ENCODE measurements at regions not wholly inside any gene's neighbourhood (a gene's known extent, or its start where the extent isn't known, plus 50 kb on each side); places are given as distances from the start of the nearest gene placed in this dataset.

DNA sequence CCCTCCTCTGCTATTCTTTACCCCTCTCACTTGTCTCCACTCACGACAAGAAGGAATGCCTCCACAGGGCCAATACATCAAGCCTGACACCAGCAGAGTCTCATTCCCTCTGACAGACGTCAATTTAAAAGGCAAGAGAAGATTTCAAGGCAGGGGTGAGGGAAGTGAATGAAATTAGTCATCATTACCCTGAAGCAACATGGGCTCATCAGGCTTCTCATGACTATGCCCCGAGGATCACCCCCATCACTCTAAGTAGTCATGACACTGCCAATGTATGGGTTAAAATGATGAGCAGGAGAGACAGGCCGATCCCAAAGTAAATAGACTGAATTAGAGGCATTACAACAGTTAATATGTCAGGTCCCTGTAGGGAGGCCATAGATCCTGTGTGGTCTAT, 504.4 kb downstream of the TLE4 start:
- no peaks in the 10 kb centered on the region for H3K36me3 ChIP-seq (ENCODE audit: insufficient read depth, low read depth, low read length)
- no peak overlapping the region for H3K27ac ChIP-seq (ENCODE audit: low read length)

DNA sequence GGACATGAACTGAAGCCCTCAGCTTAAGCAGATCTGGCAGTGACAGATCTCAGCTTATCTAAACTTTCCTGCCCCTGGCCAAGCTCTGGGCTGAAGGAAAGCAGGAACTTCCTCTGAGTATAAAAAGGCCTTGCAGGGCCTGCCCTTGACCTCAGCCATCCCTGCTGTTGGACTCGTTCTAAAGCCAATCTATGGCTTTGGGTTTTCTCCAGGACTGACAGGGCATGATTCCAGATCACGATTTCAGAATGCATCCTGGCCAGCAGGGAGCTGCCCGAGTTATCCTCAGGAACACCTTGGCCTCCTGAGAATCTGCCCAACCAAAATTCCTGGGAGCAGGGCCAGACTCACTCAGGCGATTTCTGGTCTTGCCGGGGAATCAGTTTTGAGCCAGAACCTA, 502.7 kb downstream of the TLE4 start:
- Histone ChIP-seq H3K4me3 (ENCODE audit: low read length) (no peak overlapping the region), H3K4me1 (ENCODE audit: insufficient read depth, low read length) (no peaks in the 10 kb centered on the region), H3K9ac (ENCODE audit: low read depth, low read length) (no peak overlapping the region), H3K27ac (ENCODE audit: low read length) (no peak overlapping the region), H3K27me3 (ENCODE audit: insufficient read depth, low read length) (no peaks in the 10 kb centered on the region), H3K36me3 (ENCODE audit: insufficient read depth, low read depth, low read length) (no peaks in the 10 kb centered on the region), H3K9me3 (ENCODE audit: insufficient read depth, low read depth, low read length) (no peaks in the 10 kb centered on the region)

More for the DNA sequence above, 504.4 kb downstream of the TLE4 start:
- Histone ChIP-seq H3K9me3 (ENCODE audit: insufficient read depth, low read depth, low read length) (no peaks in the 10 kb centered on the region), H3K4me1 (ENCODE audit: insufficient read depth, low read length) (no peaks in the 10 kb centered on the region), H3K27me3 (ENCODE audit: insufficient read depth, low read length) (no peaks in the 10 kb centered on the region), H3K4me3 (ENCODE audit: low read length) (no peak overlapping the region), H3K9ac (ENCODE audit: low read depth, low read length) (no peak overlapping the region)

DNA sequence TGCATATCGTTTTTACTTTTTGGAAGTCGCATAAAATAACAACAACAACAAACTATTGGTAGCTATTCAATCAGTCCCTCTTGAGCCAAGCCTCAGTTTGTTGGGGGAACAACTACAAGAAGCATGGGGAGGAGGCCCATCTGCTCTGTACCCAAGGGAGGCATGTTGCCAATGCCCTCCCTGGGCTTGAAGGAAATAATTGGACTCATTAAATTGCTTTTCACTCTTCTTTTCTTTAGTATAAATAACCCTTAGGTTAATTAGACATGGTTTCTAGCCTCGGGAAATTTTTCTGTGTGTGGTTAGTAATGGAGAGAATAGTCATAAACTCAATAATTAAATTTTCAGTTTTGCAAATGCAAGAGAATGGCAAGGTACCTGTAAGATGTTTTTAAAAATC, 500.7 kb downstream of the TLE4 start:
- H3K27ac ChIP-seq (ENCODE audit: low read length), result no peak overlapping the region
- H3K9me3 ChIP-seq (ENCODE audit: insufficient read depth, low read depth, low read length), result no peaks in the 10 kb centered on the region
- H3K4me1 ChIP-seq (ENCODE audit: insufficient read depth, low read length), result no peaks in the 10 kb centered on the region
- no peak overlapping the region for H3K9ac ChIP-seq (ENCODE audit: low read depth, low read length)
- no peak overlapping the region for H3K4me3 ChIP-seq (ENCODE audit: low read length)
- no peaks in the 10 kb centered on the region for H3K36me3 ChIP-seq (ENCODE audit: insufficient read depth, low read depth, low read length)
- H3K27me3 ChIP-seq (ENCODE audit: insufficient read depth, low read length), result no peaks in the 10 kb centered on the region

DNA sequence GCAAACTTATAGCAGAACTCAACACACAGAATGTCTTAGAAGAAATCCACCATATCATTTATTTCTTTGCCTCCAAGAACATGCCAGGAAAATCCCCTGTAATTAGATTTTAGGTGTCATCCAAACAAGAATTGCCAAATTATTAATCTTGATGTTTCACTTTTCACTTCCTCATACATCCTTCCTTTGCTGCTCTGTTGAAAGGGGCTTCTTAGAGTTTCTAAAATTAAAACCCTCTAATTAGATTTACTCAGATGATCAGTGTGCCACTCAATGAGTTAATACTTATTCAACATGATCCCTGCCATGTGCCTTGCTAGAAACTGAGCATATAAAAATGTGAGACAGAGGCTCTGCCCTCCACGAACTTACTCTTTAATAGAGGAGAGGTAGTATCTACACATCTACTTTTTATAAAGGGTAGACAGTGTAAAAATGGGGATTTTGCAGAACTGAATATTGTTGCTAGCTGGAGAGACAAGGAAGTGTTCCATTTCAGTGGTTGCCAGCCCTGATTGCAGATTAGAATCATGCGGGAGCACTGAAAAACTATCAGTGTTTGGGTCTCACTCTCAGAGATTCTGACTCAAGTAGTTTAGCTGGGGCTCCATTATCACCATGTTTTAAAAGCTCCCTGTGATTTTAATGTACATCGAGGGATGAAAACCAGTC, 498.4 kb downstream of the TLE4 start:
- Histone ChIP-seq H3K4me3 (ENCODE audit: low read length) (no peak overlapping the region), H3K36me3 (ENCODE audit: insufficient read depth, low read depth, low read length) (no peaks in the 10 kb centered on the region), H3K4me1 (ENCODE audit: insufficient read depth, low read length) (peaks cover 4% of the 10 kb centered on the region; the same call in 1 of the 2 replicates), H3K27ac (ENCODE audit: low read length) (no peak overlapping the region), H3K9ac (ENCODE audit: low read depth, low read length) (no peak overlapping the region), H3K9me3 (ENCODE audit: insufficient read depth, low read depth, low read length) (no peaks in the 10 kb centered on the region), H3K27me3 (ENCODE audit: insufficient read depth, low read length) (no peaks in the 10 kb centered on the region)

DNA sequence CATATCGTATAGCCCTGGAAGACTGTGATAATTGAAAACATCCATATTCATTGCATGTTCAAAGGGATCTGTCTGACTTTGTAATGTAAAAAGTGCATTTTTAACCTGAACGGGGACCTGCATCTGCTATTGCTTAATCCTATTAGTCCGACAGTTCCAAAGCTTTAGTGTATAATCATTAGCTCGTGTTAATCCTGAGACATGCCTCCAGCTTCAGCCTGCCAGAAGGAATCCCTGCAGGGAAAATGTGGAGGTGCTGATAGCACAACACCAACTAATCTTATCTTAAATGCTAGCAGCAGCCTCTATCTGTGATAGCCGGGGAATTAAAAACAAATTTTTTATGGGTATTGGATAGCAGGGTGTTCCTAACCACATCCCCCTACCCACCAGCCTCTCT, 495.2 kb downstream of the TLE4 start:
- H3K27ac ChIP-seq (ENCODE audit: low read length), result no peak overlapping the region
- H3K4me3 ChIP-seq (ENCODE audit: low read length), result no peak overlapping the region
- H3K9ac ChIP-seq (ENCODE audit: low read depth, low read length), result no peak overlapping the region
- H3K36me3 ChIP-seq (ENCODE audit: insufficient read depth, low read depth, low read length), result no peaks in the 10 kb centered on the region
- peaks cover 4% of the 10 kb centered on the region; the same call in 1 of the 2 replicates for H3K4me1 ChIP-seq (ENCODE audit: insufficient read depth, low read length)
- H3K9me3 ChIP-seq (ENCODE audit: insufficient read depth, low read depth, low read length), result no peaks in the 10 kb centered on the region
- no peaks in the 10 kb centered on the region for H3K27me3 ChIP-seq (ENCODE audit: insufficient read depth, low read length)

DNA sequence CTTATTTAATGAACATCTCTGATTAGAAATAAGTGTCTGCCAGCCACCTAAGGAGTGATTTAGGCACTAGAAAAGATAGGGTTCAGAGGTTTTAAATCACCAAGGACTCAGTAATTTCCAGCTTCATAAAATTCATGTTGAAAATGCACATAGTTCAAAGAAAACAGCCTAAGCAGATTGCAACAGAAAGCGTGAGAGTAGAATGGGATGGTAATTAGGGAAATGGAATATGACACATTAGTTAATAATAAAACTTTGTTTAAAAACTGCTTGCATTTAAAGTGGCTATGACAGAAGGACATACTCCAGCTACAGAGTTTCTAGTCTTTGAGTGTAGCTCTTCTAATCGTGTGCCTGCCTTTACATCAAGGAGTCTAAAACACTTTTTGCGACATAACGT, 490.8 kb downstream of the TLE4 start:
- Histone ChIP-seq H3K9ac (ENCODE audit: low read depth, low read length) (no peak overlapping the region), H3K36me3 (ENCODE audit: insufficient read depth, low read depth, low read length) (no peaks in the 10 kb centered on the region), H3K9me3 (ENCODE audit: insufficient read depth, low read depth, low read length) (peaks cover 5% of the 10 kb centered on the region; the same call in 1 of the 2 replicates), H3K27ac (ENCODE audit: low read length) (no peak overlapping the region), H3K27me3 (ENCODE audit: insufficient read depth, low read length) (no peaks in the 10 kb centered on the region), H3K4me3 (ENCODE audit: low read length) (no peak overlapping the region), H3K4me1 (ENCODE audit: insufficient read depth, low read length) (peaks cover 4% of the 10 kb centered on the region; the same call in 1 of the 2 replicates)

DNA sequence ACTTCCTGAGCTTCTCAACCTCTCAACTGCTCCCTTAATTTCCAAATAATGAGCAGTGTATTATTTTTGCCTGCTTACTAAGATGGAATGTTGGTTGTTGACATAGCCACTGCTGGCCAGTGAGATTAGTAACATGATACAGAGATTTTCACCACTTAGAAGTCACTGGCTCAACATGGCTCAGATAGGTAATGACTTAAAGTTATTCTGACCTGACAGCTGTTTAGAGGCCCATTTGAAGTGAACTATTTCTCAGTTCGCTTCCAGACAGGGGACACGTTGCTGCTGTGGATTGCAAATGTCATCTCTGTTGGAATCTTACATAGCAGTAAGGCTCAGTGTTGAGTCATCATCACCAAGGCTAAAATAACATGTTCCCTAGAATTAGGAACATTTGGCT, 490.2 kb downstream of the TLE4 start:
- H3K27ac ChIP-seq (ENCODE audit: low read length), result no peak overlapping the region
- H3K27me3 ChIP-seq (ENCODE audit: insufficient read depth, low read length), result no peaks in the 10 kb centered on the region
- no peaks in the 10 kb centered on the region for H3K36me3 ChIP-seq (ENCODE audit: insufficient read depth, low read depth, low read length)
- peaks cover 4% of the 10 kb centered on the region; the same call in 1 of the 2 replicates for H3K4me1 ChIP-seq (ENCODE audit: insufficient read depth, low read length)
- no peak overlapping the region for H3K4me3 ChIP-seq (ENCODE audit: low read length)
- H3K9me3 ChIP-seq (ENCODE audit: insufficient read depth, low read depth, low read length), result peaks cover 5% of the 10 kb centered on the region; the same call in 1 of the 2 replicates
- no peak overlapping the region for H3K9ac ChIP-seq (ENCODE audit: low read depth, low read length)

DNA sequence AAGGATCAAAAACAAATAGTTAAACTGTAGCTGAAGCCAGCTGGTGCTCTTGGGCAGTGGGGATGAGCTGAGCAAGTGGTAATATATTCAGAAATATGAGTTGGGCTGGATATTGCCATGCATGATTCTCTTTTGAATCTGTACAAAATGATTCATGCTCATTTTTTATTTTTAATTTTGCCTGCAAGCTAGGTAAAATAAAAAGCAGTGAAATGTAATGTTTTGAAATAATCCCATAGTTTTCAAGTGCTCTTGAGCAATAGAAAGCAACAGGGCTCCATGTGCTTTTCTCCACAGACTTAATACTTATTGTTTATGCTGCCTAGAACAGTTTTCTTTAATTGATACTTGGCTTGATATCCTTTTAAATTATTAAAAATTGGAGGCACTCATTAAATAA, 489.3 kb downstream of the TLE4 start:
- Histone ChIP-seq H3K9me3 (ENCODE audit: insufficient read depth, low read depth, low read length) (peaks cover 5% of the 10 kb centered on the region; the same call in 1 of the 2 replicates), H3K9ac (ENCODE audit: low read depth, low read length) (no peak overlapping the region), H3K4me1 (ENCODE audit: insufficient read depth, low read length) (peaks cover 3% of the 10 kb centered on the region; the same call in 1 of the 2 replicates), H3K4me3 (ENCODE audit: low read length) (no peak overlapping the region), H3K36me3 (ENCODE audit: insufficient read depth, low read depth, low read length) (no peaks in the 10 kb centered on the region), H3K27ac (ENCODE audit: low read length) (no peak overlapping the region), H3K27me3 (ENCODE audit: insufficient read depth, low read length) (no peaks in the 10 kb centered on the region)

DNA sequence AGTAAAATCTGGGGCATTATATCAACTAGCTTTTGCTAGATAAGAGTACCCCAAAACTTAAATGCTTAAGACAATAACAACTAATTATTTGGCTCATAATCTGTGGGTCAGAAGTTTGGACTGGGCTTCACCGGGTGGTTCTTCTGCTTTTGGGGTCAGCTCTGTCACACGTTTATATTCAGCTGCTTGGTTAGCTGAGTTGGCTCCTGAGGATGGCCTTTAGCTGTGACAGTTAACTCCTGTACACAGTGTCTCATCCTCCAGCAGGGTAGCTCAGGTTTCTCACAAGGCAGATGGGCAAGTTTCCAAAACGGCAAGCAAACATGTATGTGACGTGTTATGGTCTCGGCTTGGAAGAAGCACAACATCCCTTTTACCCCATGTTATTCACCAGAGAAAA, 488.2 kb downstream of the TLE4 start:
- Histone ChIP-seq H3K9me3 (ENCODE audit: insufficient read depth, low read depth, low read length) (peaks cover 5% of the 10 kb centered on the region; the same call in 1 of the 2 replicates), H3K36me3 (ENCODE audit: insufficient read depth, low read depth, low read length) (no peaks in the 10 kb centered on the region), H3K27ac (ENCODE audit: low read length) (no peak overlapping the region), H3K27me3 (ENCODE audit: insufficient read depth, low read length) (no peaks in the 10 kb centered on the region), H3K9ac (ENCODE audit: low read depth, low read length) (no peak overlapping the region), H3K4me1 (ENCODE audit: insufficient read depth, low read length) (no peaks in the 10 kb centered on the region; the same call in 1 of the 2 replicates), H3K4me3 (ENCODE audit: low read length) (no peak overlapping the region)

DNA sequence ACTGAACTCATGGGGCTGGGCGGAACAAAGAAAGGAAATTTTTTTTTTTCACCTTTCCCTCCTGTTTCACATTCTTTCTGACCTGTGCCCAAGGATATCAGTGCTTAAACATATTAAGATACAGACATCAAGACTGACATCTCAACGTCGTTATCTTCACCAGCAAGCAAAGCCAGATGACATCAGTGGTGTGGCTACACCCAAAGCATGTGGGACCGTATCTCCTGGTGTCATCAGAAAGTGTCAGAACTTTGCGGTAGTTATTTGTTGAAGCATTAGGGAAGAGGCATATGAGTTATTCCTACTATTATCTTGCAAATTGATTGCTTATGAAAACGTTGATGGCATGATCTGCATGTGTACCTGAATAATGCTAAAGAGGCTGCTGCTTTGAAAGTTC, 487.4 kb downstream of the TLE4 start:
- Histone ChIP-seq H3K4me1 (ENCODE audit: insufficient read depth, low read length) (no peaks in the 10 kb centered on the region), H3K36me3 (ENCODE audit: insufficient read depth, low read depth, low read length) (no peaks in the 10 kb centered on the region), H3K4me3 (ENCODE audit: low read length) (no peak overlapping the region)

DNA sequence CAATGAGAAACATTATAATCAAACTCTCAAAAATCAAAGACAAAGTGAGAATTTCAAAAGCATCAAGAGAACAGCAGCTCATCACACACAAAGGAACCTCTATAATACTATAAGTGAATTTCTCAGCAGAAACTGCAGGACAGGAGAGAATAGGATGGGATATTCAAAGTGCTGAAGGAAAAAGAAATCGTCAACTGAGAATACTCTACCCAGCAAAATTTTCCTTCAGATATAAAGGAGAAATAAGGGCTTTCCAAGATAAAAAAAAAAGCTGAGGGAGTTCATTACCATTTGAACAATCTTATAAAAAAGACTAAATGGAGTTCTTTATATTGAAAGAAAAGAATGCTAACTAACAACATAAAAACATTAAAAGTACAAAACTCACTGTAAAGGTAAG, 481.1 kb downstream of the TLE4 start:
- H3K36me3 ChIP-seq (ENCODE audit: insufficient read depth, low read depth, low read length), result no peaks in the 10 kb centered on the region
- H3K4me3 ChIP-seq (ENCODE audit: low read length), result no peak overlapping the region
- peaks cover 9% of the 10 kb centered on the region for H3K9me3 ChIP-seq (ENCODE audit: insufficient read depth, low read depth, low read length)
- no peak overlapping the region for H3K27ac ChIP-seq (ENCODE audit: low read length)
- peaks cover 9% of the 10 kb centered on the region; the same call in 1 of the 2 replicates for H3K4me1 ChIP-seq (ENCODE audit: insufficient read depth, low read length)
- H3K9ac ChIP-seq (ENCODE audit: low read depth, low read length), result no peak overlapping the region
- no peaks in the 10 kb centered on the region for H3K27me3 ChIP-seq (ENCODE audit: insufficient read depth, low read length)

More for the DNA sequence above, 487.4 kb downstream of the TLE4 start:
- H3K9me3 ChIP-seq (ENCODE audit: insufficient read depth, low read depth, low read length), result peaks cover 5% of the 10 kb centered on the region; the same call in 1 of the 2 replicates
- H3K27ac ChIP-seq (ENCODE audit: low read length), result no peak overlapping the region
- H3K27me3 ChIP-seq (ENCODE audit: insufficient read depth, low read length), result no peaks in the 10 kb centered on the region
- no peak overlapping the region for H3K9ac ChIP-seq (ENCODE audit: low read depth, low read length)

DNA sequence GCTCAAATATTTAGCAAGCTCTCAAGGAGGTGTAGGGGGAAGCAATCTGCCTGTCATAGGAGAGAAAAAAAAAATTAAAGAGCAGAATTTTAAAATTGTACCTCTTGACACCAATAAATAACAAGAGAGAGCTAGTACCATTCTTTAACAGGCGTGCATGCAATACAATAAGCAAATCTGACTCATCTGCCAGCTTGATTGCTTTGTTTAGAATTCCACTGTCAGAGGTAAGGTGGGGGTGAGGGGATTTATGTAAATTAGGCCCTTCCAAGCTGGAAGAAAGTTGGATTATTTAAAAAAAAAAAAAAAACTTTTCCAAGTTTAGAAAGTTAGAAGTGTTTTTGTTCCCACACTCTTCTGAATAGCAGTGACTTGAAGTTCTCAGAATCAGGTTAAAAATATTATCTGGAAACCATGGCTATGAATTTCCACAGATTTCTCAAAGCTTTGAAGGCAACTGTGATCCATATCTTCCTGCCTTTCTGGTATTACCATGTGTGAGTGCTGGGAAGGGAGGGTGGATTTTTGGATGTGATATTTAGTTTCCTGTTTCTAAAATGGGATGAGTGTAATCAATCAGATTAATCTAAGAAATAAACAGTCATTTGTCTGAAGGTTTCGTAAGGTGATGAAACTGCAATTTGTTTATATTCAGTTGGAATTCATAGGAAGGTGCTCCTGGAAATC, 477.5 kb downstream of the TLE4 start:
- Histone ChIP-seq H3K9me3 (ENCODE audit: insufficient read depth, low read depth, low read length) (peaks cover 9% of the 10 kb centered on the region), H3K4me3 (ENCODE audit: low read length) (peak overlapping the region; percentile 9; the same call in 1 of the 2 replicates), H3K4me1 (ENCODE audit: insufficient read depth, low read length) (peaks cover 9% of the 10 kb centered on the region; the same call in 1 of the 2 replicates), H3K27ac (ENCODE audit: low read length) (no peak overlapping the region), H3K36me3 (ENCODE audit: insufficient read depth, low read depth, low read length) (no peaks in the 10 kb centered on the region), H3K27me3 (ENCODE audit: insufficient read depth, low read length) (no peaks in the 10 kb centered on the region), H3K9ac (ENCODE audit: low read depth, low read length) (peak overlapping the region; percentile 28; the same call in 1 of the 2 replicates)

Measured in iPS-20b (cell line).